ENCODE measurements at regions not wholly inside any gene's neighbourhood (a gene's known extent, or its start where the extent isn't known, plus 50 kb on each side); places are given as distances from the start of the nearest gene placed in this dataset.

- TF ChIP-seq EZH2phosphoT487 (conservative IDR thresholded peaks at IDR 0.05; ENCODE audit: low read length) (no peak), CTCF (IDR thresholded peaks at IDR 0.05; ENCODE audit: insufficient read depth, low read length, poor library complexity, severe bottlenecking) (no peak)
- H3K9ac ChIP-seq (ENCODE audit: low read length) = no peak overlapping the region
Measured at GRCh38 chr6:106035655-106036054, 50.5 kb upstream of the PRDM1 start.

GRCh38 chr6:106033806-106034205, 52.3 kb upstream of the PRDM1 start:
- TF ChIP-seq EZH2phosphoT487 (conservative IDR thresholded peaks at IDR 0.05; ENCODE audit: low read length) (no peak), CTCF (IDR thresholded peaks at IDR 0.05; ENCODE audit: insufficient read depth, low read length, poor library complexity, severe bottlenecking) (no peak)
- Histone ChIP-seq H4K20me1 (ENCODE audit: low read depth, low read length) (no peaks in the 10 kb centered on the region), H3K9ac (ENCODE audit: low read length) (no peak overlapping the region), H3F3A (ENCODE audit: insufficient read depth) (no peaks in the 10 kb centered on the region), H3K4me3 (ENCODE audit: insufficient read depth, low read length, poor library complexity, severe bottlenecking) (no peak overlapping the region), H2AFZ (ENCODE audit: low read depth, low read length, severe bottlenecking) (no peak overlapping the region), H3K27ac (ENCODE audit: low read depth, low read length) (no peak overlapping the region), H3K79me2 (ENCODE audit: insufficient read depth, low read length) (no peaks in the 10 kb centered on the region), H3K9me2 (replicated peaks; ENCODE audit: insufficient read depth, low read length) (no peaks in the 10 kb centered on the region), H3K36me3 (ENCODE audit: low read length) (no peaks in the 10 kb centered on the region), H3K27me3 (ENCODE audit: low read length) (no peaks in the 10 kb centered on the region), H3K4me2 (ENCODE audit: low read depth, low read length, poor library complexity, severe bottlenecking) (no peak overlapping the region), H3K9me3 (ENCODE audit: insufficient read depth, low read length) (no peaks in the 10 kb centered on the region)

More at GRCh38 chr6:106035655-106036054, 50.5 kb upstream of the PRDM1 start:
- Histone ChIP-seq H3K9me3 (ENCODE audit: insufficient read depth, low read length) (no peaks in the 10 kb centered on the region), H3K4me3 (ENCODE audit: insufficient read depth, low read length, poor library complexity, severe bottlenecking) (no peak overlapping the region), H3K36me3 (ENCODE audit: low read length) (no peaks in the 10 kb centered on the region), H3K4me2 (ENCODE audit: low read depth, low read length, poor library complexity, severe bottlenecking) (no peak overlapping the region), H3K9me2 (replicated peaks; ENCODE audit: insufficient read depth, low read length) (no peaks in the 10 kb centered on the region), H3K79me2 (ENCODE audit: insufficient read depth, low read length) (no peaks in the 10 kb centered on the region), H2AFZ (ENCODE audit: low read depth, low read length, severe bottlenecking) (no peak overlapping the region), H3F3A (ENCODE audit: insufficient read depth) (no peaks in the 10 kb centered on the region), H3K27ac (ENCODE audit: low read depth, low read length) (no peak overlapping the region), H4K20me1 (ENCODE audit: low read depth, low read length) (no peaks in the 10 kb centered on the region), H3K27me3 (ENCODE audit: low read length) (no peaks in the 10 kb centered on the region)

- H3K4me3 ChIP-seq (ENCODE audit: insufficient read depth, low read length, poor library complexity, severe bottlenecking) = no peak overlapping the region
- H3F3A ChIP-seq (ENCODE audit: insufficient read depth) = no peaks in the 10 kb centered on the region
- no peaks in the 10 kb centered on the region for H3K9me2 ChIP-seq (replicated peaks; ENCODE audit: insufficient read depth, low read length)
- TF ChIP-seq CTCF (IDR thresholded peaks at IDR 0.05; ENCODE audit: insufficient read depth, low read length, poor library complexity, severe bottlenecking) (no peak), EZH2phosphoT487 (conservative IDR thresholded peaks at IDR 0.05; ENCODE audit: low read length) (no peak)
- no peak overlapping the region for H2AFZ ChIP-seq (ENCODE audit: low read depth, low read length, severe bottlenecking)
- H3K9me3 ChIP-seq (ENCODE audit: insufficient read depth, low read length) = no peaks in the 10 kb centered on the region
- H3K27me3 ChIP-seq (ENCODE audit: low read length) = no peaks in the 10 kb centered on the region
- no peaks in the 10 kb centered on the region for H3K79me2 ChIP-seq (ENCODE audit: insufficient read depth, low read length)
- H4K20me1 ChIP-seq (ENCODE audit: low read depth, low read length) = no peaks in the 10 kb centered on the region
- H3K27ac ChIP-seq (ENCODE audit: low read depth, low read length) = no peak overlapping the region
- no peaks in the 10 kb centered on the region for H3K36me3 ChIP-seq (ENCODE audit: low read length)
- no peak overlapping the region for H3K9ac ChIP-seq (ENCODE audit: low read length)
- H3K4me2 ChIP-seq (ENCODE audit: low read depth, low read length, poor library complexity, severe bottlenecking) = no peak overlapping the region
Measured at GRCh38 chr6:106027758-106028157, 58.4 kb upstream of the PRDM1 start.
